Body of pancreas (tissue), 4 donors: ENCODE measurements at regions not wholly inside any gene's neighbourhood (a gene's known extent, or its start where the extent isn't known, plus 50 kb on each side); places are given as distances from the start of the nearest gene placed in this dataset.

Source experiments
- CTCF ChIP-seq, 7 experiments: fragments of 450-650 bp in 4 of 7; fragments of 200-600 bp in 3 of 7; sonication (generic) in 3 of 7; IDR thresholded peaks; one replicate each; pipeline ENCODE4 v1.5.1; 2016 to 2019; ENCODE audit warnings: antibody characterized with exemption in 7 of 7
- POLR2A ChIP-seq, 3 donors: fragments of 450-650 bp; IDR thresholded peaks; one replicate each; pipeline ENCODE4 v1.6.1; 2016; ENCODE audit warnings: antibody characterized with exemption in 3 of 3, mild to moderate bottlenecking in 2 of 3

GRCh38 chr3:157844800-157845565 is 261.2 kb downstream of the SHOX2 start:
- TF ChIP-seq CTCF (IDR thresholded peaks at IDR 0.05): no peak
- TF ChIP-seq POLR2A (IDR thresholded peaks at IDR 0.05): no peak
